Epithelial cell of esophagus (primary cell): ENCODE measurements at regions not wholly inside any gene's neighbourhood (a gene's known extent, or its start where the extent isn't known, plus 50 kb on each side); places are given as distances from the start of the nearest gene placed in this dataset.

Source experiments
- DNase-seq: peaks from one replicate; pipeline ENCODE4 v3.0.0; 2010; ENCODE audit warnings: low read depth
- H3K4me3 ChIP-seq: 2 replicates; pipeline ENCODE4 v1.5.1; 2011; ENCODE audit warnings: mild to moderate bottlenecking, low read length, control low read depth
- TF ChIP-seq, protein P1 (sequence below): IDR thresholded peaks from 2 replicates; pipeline ENCODE4 v1.5.1; 2011; ENCODE audit warnings: low read depth, mild to moderate bottlenecking, low read length, control low read depth, inconsistent platforms; ENCODE audit not compliant: insufficient read depth; ENCODE audit errors: missing control alignments

DNA sequence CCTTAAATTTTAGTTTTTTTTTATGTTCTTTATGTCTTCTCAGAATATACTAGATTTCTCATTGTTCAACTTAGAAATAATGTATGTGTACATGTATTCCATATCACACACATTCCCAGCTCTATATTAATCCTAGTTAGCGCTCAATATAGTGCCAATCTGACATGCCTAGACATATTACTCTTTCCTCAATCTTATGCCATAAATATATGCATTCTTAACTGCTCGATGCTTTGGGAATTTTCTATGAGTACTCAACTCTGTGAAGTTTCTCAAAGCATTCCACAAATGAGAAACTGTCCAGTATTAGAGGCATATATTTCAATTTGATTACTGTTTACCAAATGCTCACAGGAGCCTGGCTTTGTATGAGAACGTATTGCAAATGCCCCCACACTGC is 231.2 kb upstream of the VEGFC start:
- DNase-seq = peak; percentile 69
- TF ChIP-seq, protein P1, sequence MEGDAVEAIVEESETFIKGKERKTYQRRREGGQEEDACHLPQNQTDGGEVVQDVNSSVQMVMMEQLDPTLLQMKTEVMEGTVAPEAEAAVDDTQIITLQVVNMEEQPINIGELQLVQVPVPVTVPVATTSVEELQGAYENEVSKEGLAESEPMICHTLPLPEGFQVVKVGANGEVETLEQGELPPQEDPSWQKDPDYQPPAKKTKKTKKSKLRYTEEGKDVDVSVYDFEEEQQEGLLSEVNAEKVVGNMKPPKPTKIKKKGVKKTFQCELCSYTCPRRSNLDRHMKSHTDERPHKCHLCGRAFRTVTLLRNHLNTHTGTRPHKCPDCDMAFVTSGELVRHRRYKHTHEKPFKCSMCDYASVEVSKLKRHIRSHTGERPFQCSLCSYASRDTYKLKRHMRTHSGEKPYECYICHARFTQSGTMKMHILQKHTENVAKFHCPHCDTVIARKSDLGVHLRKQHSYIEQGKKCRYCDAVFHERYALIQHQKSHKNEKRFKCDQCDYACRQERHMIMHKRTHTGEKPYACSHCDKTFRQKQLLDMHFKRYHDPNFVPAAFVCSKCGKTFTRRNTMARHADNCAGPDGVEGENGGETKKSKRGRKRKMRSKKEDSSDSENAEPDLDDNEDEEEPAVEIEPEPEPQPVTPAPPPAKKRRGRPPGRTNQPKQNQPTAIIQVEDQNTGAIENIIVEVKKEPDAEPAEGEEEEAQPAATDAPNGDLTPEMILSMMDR = no peak
- H3K4me3 ChIP-seq = no peak overlapping the region

DNA sequence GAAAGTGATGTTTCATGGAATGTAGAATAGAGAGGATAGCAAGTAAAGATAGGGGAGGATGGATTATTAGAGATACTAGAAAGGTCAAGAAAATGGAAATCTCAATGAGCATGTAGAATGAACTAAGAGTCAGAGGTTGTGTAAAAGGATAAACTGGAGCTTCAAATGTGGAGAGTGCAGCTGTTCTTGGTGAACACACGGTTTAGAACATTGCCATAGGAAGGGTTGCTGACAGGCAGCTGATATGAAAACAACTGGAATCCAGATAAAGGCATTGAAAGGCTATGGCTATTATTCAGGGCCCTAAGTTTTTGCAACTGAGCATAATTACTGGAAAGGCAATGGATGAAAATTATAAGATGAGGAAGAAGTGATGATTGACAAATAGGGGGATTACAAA is 239.6 kb upstream of the VEGFC start:
- DNase-seq = no peak
- no peak overlapping the region for H3K4me3 ChIP-seq
- TF ChIP-seq, protein P1 = no peak

DNA sequence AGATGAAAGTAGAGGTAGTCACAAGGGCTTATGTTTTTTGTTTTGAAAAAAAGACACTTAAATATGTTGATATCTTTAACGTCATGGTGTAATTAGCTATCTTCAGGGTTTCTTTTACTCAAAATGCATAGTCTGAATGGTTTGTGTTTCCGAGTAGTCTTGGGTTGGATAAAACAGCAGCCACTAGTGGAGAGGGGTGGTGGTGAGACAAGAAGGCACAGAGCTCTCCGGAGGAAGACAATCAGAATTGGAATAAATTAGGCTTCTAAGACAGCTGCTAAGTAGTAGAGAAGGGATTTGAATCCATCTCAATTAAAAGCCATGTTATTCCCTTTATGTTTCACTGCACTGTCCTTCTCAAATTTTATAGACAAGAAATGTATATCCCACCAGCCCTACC is 240.4 kb upstream of the VEGFC start:
- no peak overlapping the region for H3K4me3 ChIP-seq
- no peak for DNase-seq
- TF ChIP-seq, protein P1 = no peak

DNA sequence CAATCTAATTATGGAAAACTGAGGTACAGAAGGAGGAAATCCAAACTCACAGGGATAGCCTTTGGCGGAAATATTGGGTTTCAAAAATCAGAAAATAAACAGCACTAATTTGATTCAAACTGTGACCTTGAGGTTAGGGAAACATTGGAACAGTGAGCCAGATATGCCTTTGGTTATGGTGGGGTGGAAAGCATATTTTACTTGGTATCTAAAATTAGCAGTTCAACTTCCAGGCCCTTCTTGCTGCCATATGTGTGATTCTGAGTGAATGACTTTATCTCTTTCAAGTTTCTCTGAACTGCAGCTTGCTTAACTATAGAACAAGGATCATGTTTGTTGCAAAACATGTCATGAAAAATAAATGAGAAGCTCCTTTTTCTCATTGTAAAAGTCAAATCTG is 240.9 kb upstream of the VEGFC start:
- no peak for DNase-seq
- TF ChIP-seq, protein P1 = no peak
- H3K4me3 ChIP-seq = no peak overlapping the region

DNA sequence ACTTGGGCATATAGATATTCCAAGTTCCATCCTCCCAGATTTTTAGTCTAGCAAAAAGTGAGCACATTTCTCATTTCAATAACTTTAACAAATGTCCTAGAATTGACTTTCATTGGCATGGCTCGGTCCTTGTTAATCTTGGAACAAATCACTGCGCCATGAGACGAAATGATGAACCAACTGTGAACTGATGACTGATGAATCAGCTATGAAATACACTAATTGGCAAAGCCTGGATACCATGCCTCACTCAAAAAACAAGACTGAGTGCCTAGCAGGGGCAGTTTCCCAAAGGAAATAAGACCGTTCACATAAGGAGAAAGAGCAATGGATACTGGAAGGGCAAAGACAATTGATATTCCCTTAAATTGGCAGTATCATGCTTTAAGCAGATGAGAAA is 248.6 kb upstream of the VEGFC start:
- DNase-seq = no peak
- no peak overlapping the region for H3K4me3 ChIP-seq
- TF ChIP-seq, protein P1 = no peak

DNA sequence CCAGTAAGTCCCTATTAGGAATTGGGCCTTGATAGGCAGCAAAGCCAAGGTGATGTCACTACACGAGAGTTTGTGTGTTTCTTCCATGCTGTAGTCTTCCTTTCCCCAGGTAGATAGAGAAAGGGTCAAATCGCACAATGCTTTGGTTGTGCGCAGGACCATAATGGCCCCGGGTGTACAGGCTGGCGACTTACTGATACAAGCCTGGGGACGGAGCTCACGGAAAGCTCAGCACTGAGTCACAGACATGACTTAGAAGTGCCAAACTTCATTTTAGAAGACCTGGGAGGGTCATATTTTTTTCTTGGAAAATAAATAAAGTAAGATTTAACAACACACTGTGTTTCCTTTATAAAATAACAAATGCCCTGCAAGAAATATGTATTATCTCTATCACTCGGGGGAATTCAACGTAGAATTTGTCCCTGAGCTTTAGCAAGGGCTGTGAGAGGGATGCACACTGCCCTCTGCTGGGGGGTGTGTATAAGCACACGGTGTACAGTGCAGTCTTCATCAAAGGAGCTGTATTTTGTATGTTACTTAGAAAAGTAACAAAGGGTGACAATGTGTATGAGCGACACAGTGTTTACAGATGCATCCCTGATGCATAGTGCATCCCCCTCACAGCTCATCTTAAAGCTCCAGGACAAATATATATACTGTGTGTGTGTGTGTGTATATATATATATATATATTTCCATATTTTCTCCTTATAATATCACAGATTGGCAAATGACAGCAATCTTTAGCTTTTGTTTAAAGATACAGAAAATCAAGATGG is 254.5 kb upstream of the VEGFC start:
- no peak overlapping the region for H3K4me3 ChIP-seq
- TF ChIP-seq, protein P1 = peak; percentile 91
- DNase-seq = peak; percentile 81

DNA sequence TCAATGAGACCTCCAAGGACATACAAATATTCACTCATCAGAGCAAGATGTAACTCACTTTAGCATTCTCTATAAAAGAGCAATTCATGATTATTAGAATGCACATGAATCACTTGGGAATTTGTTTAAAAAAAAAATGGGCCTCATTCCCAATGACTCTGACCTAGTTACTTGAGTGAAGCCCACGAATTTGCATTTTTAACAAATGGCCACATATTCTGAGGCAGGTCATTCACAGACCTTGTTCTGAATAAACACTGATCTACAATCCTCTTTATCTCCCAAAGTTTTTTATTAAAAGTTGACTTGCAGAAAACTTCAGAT is 255.1 kb upstream of the VEGFC start:
- TF ChIP-seq, protein P1 = no peak
- no peak overlapping the region for H3K4me3 ChIP-seq
- no peak for DNase-seq
